ENCODE measurements at regions not wholly inside any gene's neighbourhood (a gene's known extent, or its start where the extent isn't known, plus 50 kb on each side); places are given as distances from the start of the nearest gene placed in this dataset.
"Not testable (repeated sequence)": the region's sequence is repeated elsewhere in the genome, so short reads cannot be mapped to it uniquely, and the experiment has no call there.

- POLR2A ChIA-PET (ENCODE audit: unreplicated experiment): no interaction called here
- H3K27ac ChIP-seq (ENCODE audit: low read length): no peak overlapping the region
- BruUV-seq (replicated peaks): no TSS peak
- CTCF ChIA-PET: no interaction called here
- no peaks in the 10 kb centered on the region for H3K9me2 ChIP-seq (replicated peaks; ENCODE audit: low read length)
- no peaks in the 10 kb centered on the region for H3K9me3 ChIP-seq (ENCODE audit: low read length)
- H3F3A ChIP-seq (ENCODE audit: low read length, unreplicated experiment): no peaks in the 10 kb centered on the region
- no peaks in the 10 kb centered on the region for H3K4me1 ChIP-seq (ENCODE audit: insufficient read depth, low read length)
- TF ChIP-seq CTCF (conservative IDR thresholded peaks at IDR 0.05; ENCODE audit: low read depth, low read length) (no peak), EZH2phosphoT487 (IDR thresholded peaks at IDR 0.05; ENCODE audit: borderline replicate concordance, low read length) (no peak), EZH2 (IDR thresholded peaks at IDR 0.05; ENCODE audit: low read length, unreplicated experiment) (no peak)
- H3K79me2 ChIP-seq (ENCODE audit: low read length): no peaks in the 10 kb centered on the region
- ATAC-seq: no peak
- H3K36me3 ChIP-seq (ENCODE audit: low read depth, low read length): no peaks in the 10 kb centered on the region
- no peak overlapping the region for H3K9ac ChIP-seq (ENCODE audit: low read length)
- H3K27me3 ChIP-seq (ENCODE audit: low read length): peaks cover 3% of the 10 kb centered on the region; the same call in 1 of the 2 replicates
- H3K4me2 ChIP-seq (ENCODE audit: low read length): no peak overlapping the region
- intact Hi-C loops (cut with micrococcal nuclease): no loop called here
- DNase-seq: no peak
- no peak overlapping the region for H2AFZ ChIP-seq (ENCODE audit: low read length)
- no peak overlapping the region for H3K4me3 ChIP-seq (ENCODE audit: low read length)
- no peaks in the 10 kb centered on the region for H4K20me1 ChIP-seq (ENCODE audit: low read length)
Measured at GRCh38 chr3:67245545-67245944, 247.4 kb downstream of the KBTBD8 start.

GRCh38 chr3:67248726-67249125 lies 250.6 kb downstream of the KBTBD8 start:
- DNase-seq (no peak), ATAC-seq (no peak)
- Histone ChIP-seq H3K4me3 (ENCODE audit: low read length) (no peak overlapping the region), H3K9me2 (replicated peaks; ENCODE audit: low read length) (no peaks in the 10 kb centered on the region), H3K27ac (ENCODE audit: low read length) (no peak overlapping the region), H3K36me3 (ENCODE audit: low read depth, low read length) (no peaks in the 10 kb centered on the region), H3K27me3 (ENCODE audit: low read length) (no peaks in the 10 kb centered on the region), H3K79me2 (ENCODE audit: low read length) (no peaks in the 10 kb centered on the region), H3K9ac (ENCODE audit: low read length) (no peak overlapping the region), H3F3A (ENCODE audit: low read length, unreplicated experiment) (no peaks in the 10 kb centered on the region), H4K20me1 (ENCODE audit: low read length) (no peaks in the 10 kb centered on the region), H3K4me2 (ENCODE audit: low read length) (no peak overlapping the region), H3K9me3 (ENCODE audit: low read length) (no peaks in the 10 kb centered on the region), H2AFZ (ENCODE audit: low read length) (no peak overlapping the region), H3K4me1 (ENCODE audit: insufficient read depth, low read length) (no peaks in the 10 kb centered on the region)
- TF ChIP-seq EZH2 (IDR thresholded peaks at IDR 0.05; ENCODE audit: low read length, unreplicated experiment): no peak
- TF ChIP-seq EZH2phosphoT487 (IDR thresholded peaks at IDR 0.05; ENCODE audit: borderline replicate concordance, low read length): no peak
- no peak for TF ChIP-seq CTCF (conservative IDR thresholded peaks at IDR 0.05; ENCODE audit: low read depth, low read length)
- POLR2A ChIA-PET (ENCODE audit: unreplicated experiment): no interaction called here
- CTCF ChIA-PET: no interaction called here
- no TSS peak for BruUV-seq (replicated peaks)
- intact Hi-C loops (cut with micrococcal nuclease): no loop called here

- H4K20me1 ChIP-seq (ENCODE audit: low read length); H3K9ac ChIP-seq (ENCODE audit: low read length); intact Hi-C loops (cut with micrococcal nuclease); H3K4me2 ChIP-seq (ENCODE audit: low read length); H3F3A ChIP-seq (ENCODE audit: low read length, unreplicated experiment); H3K4me1 ChIP-seq (ENCODE audit: insufficient read depth, low read length); POLR2A ChIA-PET (ENCODE audit: unreplicated experiment); H3K4me3 ChIP-seq (ENCODE audit: low read length); ATAC-seq; H3K9me2 ChIP-seq (replicated peaks; ENCODE audit: low read length); CTCF ChIA-PET; DNase-seq; H3K9me3 ChIP-seq (ENCODE audit: low read length); H3K36me3 ChIP-seq (ENCODE audit: low read depth, low read length); H3K27me3 ChIP-seq (ENCODE audit: low read length); BruUV-seq (replicated peaks); H3K27ac ChIP-seq (ENCODE audit: low read length); H3K79me2 ChIP-seq (ENCODE audit: low read length); H2AFZ ChIP-seq (ENCODE audit: low read length): not testable (repeated sequence)
Measured at GRCh38 chr3:67252906-67253305, 254.8 kb downstream of the KBTBD8 start.

Data from PC-3 (cell line).